Lower leg skin (tissue), 3 donors: ENCODE measurements at regions not wholly inside any gene's neighbourhood (a gene's known extent, or its start where the extent isn't known, plus 50 kb on each side); places are given as distances from the start of the nearest gene placed in this dataset.

ENCODE experiments used
- POLR2A ChIP-seq, 2 donors: fragments of 450-650 bp; IDR thresholded peaks; one replicate each; pipeline ENCODE4 v1.6.1; 2016 to 2017; ENCODE audit warnings: antibody characterized with exemption in 2 of 2, mild to moderate bottlenecking in 1 of 2, moderate library complexity in 1 of 2
- TF ChIP-seq, protein P1 (sequence below), 3 donors: fragments of 450-650 bp; IDR thresholded peaks; one replicate each; pipeline ENCODE4 v1.5.1; 2016; ENCODE audit warnings: antibody characterized with exemption in 3 of 3, mild to moderate bottlenecking in 3 of 3, moderate library complexity in 2 of 3

- TF ChIP-seq, protein P1, sequence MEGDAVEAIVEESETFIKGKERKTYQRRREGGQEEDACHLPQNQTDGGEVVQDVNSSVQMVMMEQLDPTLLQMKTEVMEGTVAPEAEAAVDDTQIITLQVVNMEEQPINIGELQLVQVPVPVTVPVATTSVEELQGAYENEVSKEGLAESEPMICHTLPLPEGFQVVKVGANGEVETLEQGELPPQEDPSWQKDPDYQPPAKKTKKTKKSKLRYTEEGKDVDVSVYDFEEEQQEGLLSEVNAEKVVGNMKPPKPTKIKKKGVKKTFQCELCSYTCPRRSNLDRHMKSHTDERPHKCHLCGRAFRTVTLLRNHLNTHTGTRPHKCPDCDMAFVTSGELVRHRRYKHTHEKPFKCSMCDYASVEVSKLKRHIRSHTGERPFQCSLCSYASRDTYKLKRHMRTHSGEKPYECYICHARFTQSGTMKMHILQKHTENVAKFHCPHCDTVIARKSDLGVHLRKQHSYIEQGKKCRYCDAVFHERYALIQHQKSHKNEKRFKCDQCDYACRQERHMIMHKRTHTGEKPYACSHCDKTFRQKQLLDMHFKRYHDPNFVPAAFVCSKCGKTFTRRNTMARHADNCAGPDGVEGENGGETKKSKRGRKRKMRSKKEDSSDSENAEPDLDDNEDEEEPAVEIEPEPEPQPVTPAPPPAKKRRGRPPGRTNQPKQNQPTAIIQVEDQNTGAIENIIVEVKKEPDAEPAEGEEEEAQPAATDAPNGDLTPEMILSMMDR (IDR thresholded peaks at IDR 0.05), result no peak
- TF ChIP-seq POLR2A (IDR thresholded peaks at IDR 0.05), result no peak
These were observed 529.4 kb downstream of the HTR7 start for GRCh38 chr10:90328459-90328858.
